Stimulated activated CD8-positive, alpha-beta memory T cell treated with anti-CD3 and anti-CD28 coated beads, Interleukin-4, amount 100 ng/mL, for 48 hours (primary cell): ENCODE measurements at regions not wholly inside any gene's neighbourhood (a gene's known extent, or its start where the extent isn't known, plus 50 kb on each side); places are given as distances from the start of the nearest gene placed in this dataset.

Source experiments
- DNase-seq: peaks from one replicate; pipeline ENCODE4 v3.0.0-alpha.2; 2020

DNA sequence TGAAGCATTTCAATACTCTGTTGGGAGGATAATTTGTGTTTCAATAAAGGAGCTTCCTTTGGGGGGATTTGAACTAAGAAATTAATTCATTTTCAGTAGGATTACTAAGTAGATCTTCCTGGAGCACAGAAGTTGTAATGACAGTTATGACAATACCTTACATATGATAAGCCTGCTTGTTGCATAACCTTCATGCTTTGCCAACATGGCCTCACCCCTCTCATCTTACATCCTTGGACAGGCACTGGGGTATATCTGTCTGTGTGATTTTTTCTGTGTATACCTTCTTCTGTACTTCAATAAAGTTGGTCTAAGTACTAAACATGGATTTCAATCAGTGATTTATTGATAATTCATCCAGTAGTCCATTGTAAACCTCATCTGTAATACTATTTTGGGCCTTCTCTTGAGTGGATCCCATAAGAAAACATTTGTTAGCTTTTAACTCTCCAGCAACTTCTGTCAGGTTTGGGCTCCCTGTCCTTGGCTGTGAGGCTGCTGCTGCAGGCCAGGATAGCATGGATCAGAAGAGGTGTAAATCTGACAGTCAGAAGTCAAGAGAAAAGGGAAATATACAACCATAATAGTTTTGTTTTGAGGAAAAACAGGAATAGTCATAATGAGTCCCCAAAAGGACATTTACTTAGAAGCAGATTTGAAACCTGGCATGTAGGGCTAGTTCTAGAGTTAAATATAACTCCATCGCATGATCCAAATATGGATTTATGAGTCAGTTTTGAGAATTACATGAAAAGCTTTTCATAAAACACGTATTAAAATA lies 422.2 kb downstream of the KLF5 start:
- no peak for DNase-seq

DNA sequence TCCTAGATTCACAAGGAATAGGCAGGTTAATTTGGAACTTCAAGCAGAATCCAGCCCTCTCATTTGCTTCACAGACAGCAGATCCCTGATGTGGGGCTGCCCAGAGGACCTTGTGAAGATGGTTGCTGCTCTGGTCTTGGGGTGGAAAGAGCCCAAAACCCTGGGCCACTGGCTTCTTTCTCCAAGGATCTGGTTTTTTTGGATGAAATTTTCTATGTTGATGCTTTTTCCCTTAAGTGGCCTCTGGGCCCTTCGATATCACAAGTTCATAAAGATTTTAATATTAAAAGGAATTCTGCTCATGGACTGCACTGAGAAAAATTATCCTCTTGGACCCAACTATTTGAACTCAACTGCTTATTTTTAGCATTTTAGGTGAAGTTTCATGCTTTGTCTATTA lies 421.1 kb downstream of the KLF5 start:
- DNase-seq, result no peak

DNA sequence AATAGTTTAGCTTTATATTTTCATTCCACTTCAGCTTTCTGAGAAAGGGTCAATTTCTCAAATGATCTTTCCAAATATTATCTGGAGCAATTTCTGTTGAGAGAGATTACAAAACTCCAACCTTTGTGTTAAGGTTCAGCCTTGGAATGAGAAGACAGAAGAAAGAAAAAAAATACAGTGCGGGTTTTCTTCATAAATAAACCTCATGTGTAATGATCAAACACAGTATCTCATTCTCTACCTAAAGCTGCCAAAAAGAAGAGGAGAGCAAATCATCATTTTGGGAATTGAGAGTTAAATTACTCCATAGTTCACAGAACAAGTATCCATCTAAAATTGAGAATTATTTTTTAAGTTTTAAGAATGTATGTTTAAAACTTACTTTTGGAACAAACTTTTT lies 420.5 kb downstream of the KLF5 start:
- no peak for DNase-seq

DNA sequence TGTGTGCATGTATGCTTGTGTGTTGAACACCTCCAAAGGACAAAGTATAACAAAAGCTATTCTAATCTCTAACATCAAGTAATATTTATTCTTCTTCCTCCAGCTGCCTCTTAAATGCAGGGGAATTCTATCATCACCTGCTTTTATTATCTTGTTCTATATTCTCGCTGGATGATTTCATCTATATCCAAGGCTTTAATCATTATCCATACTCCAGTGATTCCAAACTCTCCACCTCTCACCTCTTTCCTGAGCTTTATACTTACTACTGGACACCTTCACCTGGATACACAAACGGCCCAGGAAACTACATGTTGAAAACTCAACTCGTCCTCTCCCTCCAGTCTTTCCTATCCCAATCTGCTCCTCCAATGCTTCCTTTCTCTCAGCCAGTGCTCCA lies 418.6 kb downstream of the KLF5 start:
- no peak for DNase-seq

DNA sequence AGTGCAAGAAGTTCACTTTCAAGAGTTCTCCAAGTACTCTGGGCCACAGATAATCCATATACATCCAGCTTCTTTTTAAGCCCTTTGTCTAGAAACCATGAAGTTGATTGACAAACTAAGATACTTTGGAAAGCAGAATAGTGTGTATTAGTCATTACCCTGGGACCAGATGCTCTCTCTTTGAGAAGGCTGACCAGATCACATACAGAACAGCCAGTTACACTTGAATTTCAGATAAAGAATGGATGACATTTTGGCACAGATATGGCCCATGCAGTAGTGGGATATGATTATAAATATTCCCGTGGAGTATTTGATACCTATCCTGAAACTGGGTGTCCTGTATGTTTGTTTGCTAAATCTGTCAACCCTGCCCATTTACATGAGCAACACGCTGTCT lies 414.2 kb downstream of the KLF5 start:
- no peak for DNase-seq

DNA sequence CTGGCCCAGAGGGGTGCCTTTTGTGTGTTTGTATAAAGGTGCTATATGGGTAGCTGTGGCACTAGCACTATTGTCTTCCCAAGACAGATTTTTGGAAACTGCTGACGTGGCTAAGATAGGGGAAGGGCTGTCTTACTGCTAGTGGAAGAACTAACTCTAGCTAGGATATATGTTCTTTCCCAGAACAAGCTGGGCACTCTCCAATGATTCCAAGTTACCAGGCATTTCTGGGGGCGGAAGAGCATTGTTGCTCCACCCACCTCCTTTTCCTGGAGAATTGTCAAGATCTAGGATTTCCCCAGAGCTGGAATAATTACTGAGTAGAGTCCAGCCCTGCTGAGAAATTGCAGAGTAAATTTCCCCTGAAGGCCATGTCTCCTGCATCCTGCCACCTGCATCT lies 408.3 kb downstream of the KLF5 start:
- no peak for DNase-seq

DNA sequence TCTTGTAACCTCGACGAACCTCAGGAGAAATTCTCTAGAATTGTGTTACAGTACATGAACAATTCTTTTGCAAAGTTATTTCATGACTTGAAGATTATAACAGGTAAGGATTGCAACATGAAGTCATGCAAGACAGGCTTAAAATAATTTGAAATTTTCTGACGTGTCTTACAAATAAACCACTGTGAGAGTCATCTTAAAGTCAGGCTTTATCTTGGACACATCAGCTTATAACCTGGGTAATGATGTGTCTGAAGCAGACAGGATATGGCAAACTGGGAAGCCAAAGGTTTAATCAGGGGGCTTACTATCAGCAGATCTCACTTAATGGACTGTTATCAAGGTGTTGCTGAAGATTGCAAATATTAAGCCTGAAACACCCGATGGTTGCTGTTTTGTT lies 407.8 kb downstream of the KLF5 start:
- DNase-seq, result no peak

DNA sequence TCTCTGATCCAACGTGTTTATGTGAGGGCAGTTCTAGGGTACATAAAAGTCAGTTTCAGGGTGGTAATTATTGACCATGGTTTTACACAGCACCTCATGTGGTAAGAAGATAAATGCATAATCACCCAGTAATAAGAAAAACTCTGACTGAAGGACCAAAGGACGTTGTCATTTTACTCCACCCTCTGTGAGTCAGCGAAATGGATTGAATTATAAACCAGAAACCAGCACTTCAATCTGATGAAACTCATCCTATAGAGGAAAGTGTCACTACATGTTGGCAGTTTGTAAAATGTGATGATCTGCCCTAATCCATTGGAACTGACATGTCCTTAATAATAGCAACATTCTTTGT lies 406.8 kb downstream of the KLF5 start:
- no peak for DNase-seq

DNA sequence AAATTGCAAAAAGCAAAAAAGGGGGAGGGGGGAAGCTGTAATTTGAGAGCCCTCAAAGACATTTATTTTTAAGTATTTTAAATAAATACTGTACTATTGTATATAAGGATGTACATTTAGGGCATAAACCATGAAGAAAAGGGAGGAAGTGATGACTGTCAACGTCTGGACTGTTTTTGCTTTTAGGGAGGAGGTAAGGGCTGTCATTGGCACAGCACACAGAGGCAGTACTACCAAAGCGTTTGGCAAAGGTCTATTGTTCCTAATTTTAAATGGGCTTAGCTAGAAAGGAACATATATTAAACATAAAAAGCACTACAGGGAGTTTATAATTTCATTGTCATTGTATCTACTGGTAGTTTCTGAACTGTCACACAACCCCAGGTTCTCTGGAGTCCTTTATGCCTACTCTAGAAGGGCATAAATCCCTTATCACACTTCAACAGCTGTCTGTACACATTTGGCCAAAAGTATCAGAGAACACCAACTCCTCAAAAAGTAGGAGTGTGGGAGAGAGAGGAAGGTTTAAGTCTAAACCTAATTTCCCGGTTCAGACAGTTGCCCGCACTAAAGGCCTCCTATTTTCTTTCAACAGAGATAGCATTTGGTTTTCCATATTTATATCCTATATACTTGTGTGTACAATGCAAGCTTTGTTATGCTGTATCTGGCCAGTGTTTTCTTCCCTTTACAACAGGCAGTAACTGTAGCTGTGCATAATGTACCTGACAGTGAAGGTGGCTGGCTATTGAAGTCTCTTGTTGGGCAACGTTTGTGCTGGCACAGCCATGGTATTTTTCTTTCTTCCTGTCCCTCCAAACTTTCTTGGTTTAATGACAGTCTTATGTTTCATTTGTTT lies 406.2 kb downstream of the KLF5 start:
- DNase-seq, result no peak

DNA sequence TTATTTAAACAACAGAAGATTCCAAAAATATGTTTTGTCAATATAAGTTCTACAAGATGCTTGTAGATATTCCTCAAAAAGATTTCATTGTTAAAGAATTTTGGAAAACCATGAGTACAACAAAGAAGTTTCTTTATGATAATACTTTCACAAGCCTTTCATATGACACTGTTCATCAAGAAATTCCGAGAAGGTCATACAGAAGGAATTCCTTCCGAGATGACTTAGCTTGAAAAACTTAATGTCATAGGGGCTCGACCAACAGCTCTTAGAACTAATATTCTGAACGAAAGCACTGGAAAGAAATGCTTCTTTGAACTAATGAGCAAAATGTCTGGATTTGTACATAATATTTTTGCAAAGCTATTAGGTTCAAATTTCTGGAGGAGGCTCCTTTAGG lies 403.4 kb downstream of the KLF5 start:
- no peak for DNase-seq

DNA sequence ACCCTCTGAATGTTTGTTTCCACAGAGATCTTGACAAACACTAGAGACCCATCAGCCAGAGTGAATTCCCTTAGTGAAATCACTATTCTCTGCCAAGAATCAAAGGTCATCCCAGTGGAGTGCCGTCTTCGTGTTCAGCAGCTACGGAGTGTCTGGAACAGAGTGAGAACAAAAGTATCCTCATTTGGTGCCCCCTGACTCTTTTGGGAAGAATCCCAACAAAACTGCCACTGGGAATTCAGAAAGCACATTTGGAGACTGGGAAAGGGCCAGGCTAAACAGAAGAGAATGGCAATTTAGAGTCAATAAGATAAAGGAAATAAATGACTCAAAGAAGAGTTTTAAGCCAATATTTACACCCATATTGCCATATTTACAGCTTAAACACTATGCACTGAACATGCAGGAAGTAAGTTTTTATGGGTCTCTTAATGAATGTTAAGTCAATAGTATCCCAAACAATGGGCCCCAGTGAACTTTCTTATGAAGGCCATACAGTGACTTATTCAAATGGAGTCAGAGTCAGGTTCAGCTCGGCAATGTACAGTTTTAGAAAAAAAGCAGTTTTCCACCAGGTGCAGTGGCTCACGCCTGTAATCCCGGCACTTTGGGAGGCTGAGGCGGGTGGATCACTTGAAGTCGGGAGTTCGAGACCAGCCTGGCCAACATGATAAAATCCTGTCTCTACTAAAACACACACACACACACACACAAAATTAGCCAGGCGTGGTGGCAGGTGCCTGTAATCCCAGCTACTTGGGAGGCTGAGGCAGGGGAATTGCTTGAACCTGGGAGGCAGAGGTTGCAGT lies 392.6 kb downstream of the KLF5 start:
- no peak for DNase-seq

DNA sequence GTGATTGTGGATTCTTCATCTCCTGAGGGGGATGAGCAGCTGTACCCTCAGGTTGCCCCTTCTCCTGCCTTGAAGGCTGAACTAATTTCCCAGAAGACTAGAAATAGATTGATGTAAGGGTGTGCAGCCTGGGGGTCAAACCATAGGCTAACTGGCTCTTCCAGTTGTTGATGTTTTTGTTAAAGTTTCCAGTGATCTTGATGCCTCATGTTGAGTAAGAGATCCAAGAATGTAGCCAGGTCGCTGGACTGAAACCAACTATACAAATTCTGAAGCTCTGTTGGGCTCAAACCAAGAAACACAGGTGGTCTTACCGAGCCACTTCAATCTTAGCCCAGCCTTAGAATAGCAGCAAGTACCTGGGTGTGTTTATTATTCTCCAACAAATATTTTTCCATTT lies 391.8 kb downstream of the KLF5 start:
- DNase-seq, result no peak

DNA sequence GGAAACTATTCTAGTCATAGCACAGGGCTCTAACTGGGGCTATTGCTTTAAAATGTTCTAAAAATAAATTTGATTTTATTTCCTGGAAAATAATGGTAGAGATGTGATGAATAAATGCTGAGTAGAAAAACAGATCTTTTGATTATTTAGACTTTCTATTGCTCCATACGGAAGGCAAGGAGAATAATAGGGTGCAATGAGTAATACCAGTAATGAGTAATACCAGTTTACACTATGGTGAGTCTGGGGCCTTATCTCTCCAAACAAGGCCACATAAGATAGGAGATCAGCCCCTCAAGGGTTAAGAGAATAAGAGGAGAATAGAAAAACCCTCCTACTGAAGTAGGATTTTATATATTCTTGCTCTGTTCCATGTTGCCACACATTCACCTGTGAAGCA lies 390.4 kb downstream of the KLF5 start:
- no peak for DNase-seq

DNA sequence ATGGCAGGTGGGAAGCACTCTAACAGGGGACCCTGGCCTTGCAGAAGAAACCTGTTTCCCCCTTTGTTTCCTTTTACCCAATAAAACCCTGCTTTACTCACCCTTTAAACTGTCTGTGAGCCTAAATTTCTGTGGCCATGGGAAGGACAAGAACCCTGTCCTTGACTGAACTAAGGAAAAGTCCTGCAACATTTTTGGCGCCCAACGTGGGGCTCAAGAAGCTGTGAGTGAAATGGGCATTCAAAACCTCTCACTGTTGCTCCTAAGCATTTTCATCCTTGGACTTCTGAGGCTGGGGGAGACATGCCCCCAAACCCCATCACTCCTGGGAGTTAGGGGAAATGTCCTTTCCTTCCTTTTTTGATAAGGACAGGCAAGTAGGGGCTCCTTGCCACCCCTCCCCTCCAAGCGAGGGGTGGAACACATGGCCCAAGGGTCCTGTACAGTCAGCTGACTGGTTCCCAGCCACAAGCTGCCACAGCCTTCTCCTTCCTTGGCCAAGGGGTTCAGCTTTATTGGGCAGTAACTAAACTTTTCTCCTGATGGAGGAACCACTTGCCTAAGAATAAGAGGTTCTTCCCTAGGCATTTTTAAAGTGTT lies 381.6 kb downstream of the KLF5 start:
- peak; percentile 28 for DNase-seq

DNA sequence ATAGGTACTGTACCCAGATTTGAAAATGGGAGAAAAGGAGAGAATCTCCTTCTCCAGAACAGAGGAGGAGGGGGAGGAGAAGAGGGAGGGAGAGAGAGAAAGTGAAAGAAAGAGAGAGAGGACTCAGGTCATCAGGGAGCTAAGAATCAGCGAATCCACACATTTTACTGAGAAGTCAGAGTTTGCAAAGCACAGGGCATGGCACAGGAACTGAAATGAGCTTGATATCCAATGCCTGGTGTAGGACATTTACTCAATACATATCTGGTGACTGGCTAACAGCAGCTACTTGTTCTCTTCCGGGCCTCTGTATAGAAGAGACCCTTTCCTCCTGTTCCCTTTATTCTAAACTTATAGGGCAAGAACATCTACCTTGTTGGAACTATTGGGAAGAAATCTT lies 375.1 kb downstream of the KLF5 start:
- DNase-seq, result no peak

DNA sequence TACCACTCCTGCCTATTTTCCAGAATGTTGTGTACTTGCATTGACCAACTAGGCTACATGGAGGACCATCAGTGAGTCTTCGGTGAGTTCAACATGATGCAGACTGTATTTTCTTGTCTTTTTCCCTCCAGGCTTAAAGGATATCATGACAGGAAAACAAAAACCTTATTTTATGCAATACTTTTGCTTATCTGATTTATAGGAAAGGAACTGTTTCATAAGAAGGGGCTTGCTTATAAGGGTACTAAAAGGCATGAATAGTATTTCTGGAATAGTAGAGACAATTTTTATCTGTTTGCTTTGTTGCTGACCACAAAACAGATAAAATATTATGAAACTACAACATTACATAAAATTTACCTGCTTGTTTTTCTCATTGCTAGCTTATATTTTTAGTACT lies 374.7 kb downstream of the KLF5 start:
- DNase-seq, result no peak

DNA sequence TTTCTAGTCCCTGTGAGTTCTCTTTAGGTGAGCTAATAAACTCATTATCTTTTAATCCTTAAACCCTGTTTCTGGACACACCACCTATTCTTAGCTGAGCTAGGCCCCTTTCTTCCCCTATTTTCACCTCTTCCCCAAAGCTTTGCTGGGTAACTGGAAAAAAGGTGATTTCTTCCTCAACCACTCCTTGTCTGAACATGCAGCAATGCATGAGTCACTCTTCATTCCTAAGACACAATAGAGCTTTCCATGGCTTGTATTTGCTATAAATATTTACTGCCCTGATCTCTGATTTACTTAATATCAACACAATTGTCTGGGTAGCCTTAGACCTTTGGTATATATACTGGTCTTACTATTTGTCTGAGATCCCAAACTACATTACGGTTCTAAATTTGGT lies 370.9 kb downstream of the KLF5 start:
- DNase-seq, result no peak

DNA sequence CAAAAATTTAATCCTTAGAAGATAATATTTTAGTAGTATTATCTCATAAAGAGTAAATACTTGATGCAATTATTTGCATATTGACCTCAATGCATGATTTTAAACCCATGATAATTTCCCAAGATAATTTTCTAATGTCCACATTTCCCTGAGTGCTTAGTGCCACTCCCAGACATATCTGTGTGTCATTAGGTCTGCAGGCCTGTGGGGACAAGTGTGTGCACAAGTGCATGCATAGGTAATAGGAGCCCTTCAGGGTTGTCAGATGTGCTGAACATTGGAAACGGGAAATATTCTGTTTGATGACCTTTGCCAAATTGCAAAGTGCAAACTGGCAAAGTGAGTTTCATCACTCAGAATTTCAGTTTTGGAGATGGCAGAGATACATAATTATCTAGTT lies 369.9 kb downstream of the KLF5 start:
- DNase-seq, result no peak

DNA sequence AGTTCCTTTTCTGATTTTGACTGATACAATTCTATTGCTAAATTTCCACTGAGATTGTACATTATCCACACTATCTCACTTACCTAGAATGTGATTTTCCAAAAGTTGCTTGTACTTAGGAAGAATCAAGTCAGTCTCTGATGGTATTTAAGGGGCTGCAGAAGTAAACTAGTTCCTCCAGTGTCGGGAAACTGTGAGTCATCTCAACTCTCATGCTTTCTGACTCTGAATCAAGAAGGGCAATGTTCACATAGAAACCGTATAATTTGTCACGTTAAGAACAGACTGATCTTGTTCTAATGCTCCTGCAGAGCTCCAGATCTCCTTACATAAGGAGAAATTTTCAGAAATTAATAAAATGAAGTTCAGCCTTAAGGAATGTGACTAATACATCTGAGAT lies 369.3 kb downstream of the KLF5 start:
- DNase-seq, result no peak

DNA sequence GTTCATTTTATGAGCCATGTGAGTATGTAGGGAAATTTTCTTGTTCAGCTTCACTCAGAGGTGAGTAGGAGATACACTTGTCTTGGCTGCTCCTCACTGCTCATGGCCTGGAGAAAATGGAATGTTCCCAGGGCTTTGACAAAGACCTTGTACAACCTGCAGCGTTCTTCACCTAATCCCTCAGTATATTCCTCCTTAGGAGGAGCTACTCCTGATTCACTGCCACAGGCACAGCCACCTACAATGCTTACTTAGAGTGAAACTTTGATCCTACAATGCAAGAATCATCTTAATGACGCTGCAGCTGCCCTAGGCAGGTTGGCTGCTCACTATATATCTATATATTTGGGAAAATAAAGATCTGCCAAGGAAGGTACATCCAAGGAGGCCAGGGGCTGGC lies 364.2 kb downstream of the KLF5 start:
- no peak for DNase-seq

DNA sequence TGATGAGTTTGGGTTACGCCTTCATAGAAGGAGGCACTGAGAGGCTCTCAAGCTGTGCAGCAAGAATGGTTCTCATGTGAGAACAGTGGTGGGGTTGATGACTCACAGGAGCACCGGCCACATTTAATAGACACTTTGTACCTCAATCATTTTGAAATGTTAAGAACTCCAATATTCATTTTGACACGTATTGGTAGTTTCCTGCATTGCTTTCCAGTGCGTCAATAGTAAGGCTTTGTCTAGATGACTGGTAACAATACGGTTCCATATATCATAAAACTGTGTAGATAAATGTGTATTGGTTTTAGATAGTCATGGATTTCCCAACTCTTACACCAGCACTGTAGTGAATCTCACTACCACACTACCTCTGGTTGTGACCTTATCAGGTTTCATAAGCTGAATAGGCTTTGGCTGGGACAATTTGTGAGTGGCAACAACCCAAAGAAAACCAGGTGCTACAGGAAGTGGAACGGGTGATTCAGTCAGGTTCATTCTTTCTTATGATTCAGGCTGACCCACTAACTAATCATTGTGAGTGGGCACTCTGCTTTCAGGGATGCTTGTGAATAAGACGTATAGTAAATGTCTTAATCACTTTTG lies 362.6 kb downstream of the KLF5 start:
- peak; percentile 45 for DNase-seq

DNA sequence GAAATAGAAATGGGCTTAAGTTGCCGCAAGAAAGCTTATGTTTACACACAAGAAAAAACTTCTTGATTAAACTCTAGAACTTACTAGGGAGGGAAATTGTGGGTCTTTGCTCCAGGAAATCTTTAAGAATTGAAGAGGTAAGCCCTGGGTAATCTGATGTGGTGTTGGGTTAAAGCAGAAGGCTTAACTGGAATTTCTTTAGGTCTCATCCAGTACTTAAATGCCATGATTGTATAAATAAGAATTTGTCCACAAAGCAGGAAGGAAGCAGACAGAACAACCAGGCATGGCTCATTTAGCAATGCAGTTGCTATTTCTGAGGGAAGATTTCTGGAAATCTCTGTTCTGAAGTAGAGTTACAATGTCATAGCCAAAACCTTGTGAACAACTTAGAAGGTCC lies 360.4 kb downstream of the KLF5 start:
- no peak for DNase-seq
